Activated naive CD4-positive, alpha-beta T cell treated with anti-CD3 and anti-CD28 coated beads, Interleukin-2, amount 50 U/mL, for 16 hours (primary cell): ENCODE measurements at regions not wholly inside any gene's neighbourhood (a gene's known extent, or its start where the extent isn't known, plus 50 kb on each side); places are given as distances from the start of the nearest gene placed in this dataset.
A peak's percentile ranks its signal among the peaks of the same experiment; 100 is the strongest.
"Not testable (repeated sequence)": the region's sequence is repeated elsewhere in the genome, so short reads cannot be mapped to it uniquely, and the experiment has no call there.

ENCODE experiments used
- DNase-seq: peaks from one replicate; pipeline ENCODE4 v3.0.0-alpha.2; 2020

DNA sequence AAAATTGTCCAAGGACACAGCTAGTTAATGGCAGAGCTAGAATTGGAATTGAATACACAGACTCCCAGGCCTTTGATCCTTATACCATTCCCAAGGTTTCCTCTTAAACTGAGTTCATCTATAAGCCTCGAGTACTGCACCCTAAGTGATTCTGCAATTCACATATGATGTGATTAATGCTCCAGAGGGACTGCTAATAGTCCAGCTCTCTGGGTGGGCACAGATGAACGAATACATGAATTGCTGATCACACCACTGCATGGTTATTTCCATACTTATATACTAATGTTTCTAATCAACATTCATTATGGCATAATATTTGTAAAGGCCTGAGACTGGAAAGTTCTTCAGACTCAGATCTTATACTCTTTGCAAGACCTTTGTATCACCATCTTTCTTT lies 101.8 kb downstream of the NUFIP1 start:
- no peak for DNase-seq

DNA sequence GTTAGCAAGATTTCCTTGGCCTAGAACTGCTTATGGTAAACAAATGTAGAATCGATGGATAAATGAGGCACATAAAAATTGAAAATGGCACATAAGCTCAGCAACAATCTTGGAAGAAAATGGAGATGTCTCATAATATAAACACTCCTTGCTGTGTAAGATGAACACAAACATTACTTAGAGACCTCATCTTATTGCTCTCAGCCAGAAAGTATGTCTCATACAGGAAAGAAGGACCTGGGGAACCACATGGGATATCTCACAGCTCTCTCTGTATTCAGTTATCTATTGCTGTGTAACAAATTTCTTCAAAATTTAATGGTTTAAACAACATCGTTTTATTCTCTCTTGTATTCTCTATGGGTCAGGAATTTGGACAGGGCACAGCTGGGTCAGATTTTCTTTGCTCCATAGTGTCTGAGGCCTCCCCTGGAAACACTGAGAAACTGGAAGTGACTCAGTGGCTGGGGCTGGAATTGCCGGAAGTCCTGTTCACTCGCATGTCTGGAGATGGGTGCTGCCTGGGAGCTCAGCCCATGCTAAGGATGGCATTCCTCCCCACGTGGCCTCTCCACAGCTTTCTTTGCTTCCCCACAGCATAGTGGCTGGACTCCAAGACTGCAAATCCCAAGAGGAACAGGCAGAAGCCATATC lies 105.1 kb downstream of the NUFIP1 start:
- DNase-seq, result no peak

DNA sequence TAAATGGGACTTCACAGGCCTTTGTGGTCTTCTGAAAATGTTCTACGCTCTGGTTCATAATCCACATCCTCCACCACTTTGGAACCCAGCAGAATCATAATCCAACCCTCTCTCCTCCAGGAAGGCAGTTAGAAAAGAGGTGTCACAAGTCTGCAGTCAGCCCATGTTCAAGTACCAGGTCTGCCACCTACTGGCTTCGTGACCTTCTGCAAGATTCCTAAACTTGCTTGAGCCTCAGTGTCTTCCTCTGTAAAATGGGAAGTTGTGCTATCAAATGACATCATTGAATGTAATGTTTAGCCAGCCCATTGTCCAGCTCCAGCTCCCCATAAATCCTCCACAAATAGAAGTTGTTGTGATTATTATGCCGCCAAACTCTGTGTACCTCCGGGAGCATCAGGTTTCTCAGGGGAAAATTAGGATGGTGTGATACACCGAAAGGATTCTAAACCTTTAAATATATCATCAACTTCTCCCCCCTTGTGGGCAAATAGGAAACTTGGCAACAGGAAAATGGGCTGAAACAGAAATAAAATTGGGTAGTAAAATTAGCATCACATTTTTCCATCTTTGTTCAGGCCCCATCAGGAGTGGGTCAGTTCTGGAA lies 109.7 kb downstream of the NUFIP1 start:
- DNase-seq, result no peak

DNA sequence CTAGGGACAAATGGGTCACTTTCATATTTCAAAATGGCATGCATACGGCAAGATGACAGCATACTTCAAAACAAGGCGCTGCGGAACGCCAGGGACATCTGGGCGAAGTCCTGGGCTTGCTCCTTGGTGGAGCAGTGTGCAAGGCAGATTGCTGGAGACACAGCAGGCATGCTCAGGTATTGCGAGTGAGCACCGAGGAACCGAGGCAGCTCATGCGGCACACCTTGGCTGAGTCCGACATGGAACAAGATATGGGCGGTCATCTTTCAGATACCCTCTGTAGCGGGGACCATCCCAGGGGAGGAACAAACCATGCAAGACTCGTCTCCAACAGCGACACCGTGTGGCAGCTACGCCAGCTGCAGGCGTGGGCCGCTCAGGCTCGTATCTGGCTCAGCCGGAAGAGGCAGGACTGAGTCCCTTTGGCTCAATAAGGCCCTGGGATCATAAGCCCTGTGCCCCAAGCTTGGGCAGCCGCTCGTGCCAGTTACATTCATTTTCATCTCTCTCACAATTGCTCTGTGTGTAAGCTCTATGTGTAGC lies 112.4 kb downstream of the NUFIP1 start:
- peak; percentile 15 for DNase-seq

DNA sequence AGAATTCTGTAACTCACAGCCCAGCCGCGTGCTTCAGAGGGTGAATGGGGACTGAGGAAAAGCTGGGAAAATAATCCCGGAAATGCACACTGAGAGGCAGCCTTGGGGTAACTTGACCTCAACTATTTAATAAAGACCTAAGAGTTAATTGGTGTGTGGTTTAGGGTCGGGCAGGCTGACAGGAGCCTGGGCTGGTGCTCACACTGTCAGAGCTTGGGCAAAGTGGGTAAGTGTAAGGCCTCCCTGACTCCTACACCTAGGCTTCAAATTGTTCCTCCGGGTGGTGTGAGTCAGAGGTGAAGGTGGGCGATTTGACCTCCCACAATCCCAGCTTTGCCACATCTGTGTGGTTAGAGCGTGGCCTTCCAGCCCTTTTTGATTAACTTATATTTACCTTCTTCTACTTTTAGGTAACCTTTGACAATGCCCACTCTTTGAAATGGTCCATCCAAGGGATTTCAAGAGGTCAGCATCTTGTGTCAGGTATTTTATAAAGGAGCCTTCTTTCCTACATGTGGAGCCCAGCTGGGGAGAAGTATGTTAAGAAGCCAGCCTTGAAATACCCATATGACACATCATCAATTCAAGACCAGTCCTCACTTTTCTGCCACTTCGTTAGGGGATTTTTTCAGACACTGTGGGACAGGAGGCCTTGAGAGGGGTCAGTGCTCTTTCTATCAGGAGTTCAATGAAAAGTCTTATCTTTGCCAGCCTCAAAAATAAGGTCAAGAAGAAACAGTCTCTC lies 114.2 kb downstream of the NUFIP1 start:
- DNase-seq, result no peak

DNA sequence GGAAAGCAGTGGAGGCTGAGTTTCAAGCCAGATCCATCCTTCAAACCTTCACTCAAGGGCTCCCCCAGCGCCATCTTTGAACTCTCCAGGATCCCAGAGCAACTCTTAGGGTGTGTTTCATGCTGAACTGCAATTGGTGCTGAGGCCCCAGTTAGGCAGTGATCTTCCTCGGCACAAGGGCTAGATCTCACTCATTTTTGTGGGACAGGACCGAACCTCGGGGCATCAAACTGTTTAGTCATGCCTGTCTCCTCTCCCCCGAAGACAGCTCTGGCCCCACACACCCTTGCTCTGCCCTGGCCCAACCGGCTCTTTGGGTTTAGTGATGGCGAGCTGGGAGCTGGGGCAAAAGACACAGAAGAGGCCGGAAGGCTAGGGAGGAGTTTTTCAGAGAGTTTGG lies 115.1 kb downstream of the NUFIP1 start:
- no peak for DNase-seq

DNA sequence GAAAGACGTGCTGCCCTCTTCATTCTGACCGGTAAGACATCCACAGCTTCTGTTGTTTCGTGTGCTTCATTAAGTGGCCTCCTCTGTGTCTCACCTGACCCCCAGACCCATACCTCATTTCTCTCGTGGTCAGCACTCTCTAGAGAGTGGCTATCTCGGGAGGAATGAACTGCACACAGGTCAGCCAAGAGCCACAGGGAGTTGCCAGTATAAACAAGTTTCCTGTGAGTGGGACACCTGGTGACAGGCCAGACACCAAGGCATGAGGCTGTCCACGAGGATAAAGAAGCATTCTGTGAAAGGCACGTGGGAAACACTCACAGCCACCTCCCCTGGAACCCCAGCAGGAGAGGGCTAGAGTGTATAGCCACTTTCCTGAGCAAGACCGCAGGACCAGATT lies 115.8 kb downstream of the NUFIP1 start:
- DNase-seq, result no peak

DNA sequence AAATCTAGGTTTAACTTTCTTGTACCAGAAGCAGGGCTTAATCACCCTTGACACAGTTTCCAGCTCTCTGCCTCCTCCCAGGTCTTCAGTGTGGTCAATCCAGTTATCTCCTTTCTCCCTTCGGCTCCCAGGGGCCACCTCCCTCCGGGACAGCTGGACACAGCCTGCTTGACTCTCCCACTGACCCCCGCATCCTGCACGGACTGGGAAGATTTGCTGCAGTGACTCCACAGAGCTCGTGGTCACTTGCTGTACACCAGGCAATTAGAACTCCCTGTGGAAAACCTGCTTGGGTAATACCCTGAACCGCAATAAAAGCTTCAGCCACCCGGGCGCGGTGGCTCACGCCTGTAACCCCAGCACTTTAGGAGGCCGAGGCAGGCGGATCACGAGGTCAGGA lies 116.5 kb downstream of the NUFIP1 start:
- no peak for DNase-seq

DNA sequence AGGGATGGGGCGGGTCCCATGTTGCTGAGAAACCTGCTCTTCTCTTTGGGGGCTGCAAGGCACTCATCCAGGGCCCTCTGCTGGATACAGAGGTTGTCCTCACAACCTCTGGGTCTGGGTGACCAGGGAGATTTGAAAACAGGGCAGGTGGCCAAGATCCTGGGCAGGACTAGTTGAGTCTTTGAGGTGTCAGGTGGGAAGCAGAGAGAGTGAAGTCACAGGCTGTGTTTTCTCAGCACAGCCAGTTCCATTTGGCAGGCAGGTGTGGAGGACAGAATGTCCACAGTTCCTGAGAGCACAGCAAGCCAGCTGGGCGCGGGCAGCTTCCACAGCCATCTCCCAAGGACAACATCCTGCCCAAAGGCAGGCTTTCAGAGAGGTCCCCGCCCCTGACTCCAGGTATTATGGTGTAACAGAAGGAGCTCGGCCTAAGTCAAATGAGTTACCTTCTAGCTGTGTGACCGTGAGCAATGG lies 118.8 kb downstream of the NUFIP1 start:
- DNase-seq, result no peak

DNA sequence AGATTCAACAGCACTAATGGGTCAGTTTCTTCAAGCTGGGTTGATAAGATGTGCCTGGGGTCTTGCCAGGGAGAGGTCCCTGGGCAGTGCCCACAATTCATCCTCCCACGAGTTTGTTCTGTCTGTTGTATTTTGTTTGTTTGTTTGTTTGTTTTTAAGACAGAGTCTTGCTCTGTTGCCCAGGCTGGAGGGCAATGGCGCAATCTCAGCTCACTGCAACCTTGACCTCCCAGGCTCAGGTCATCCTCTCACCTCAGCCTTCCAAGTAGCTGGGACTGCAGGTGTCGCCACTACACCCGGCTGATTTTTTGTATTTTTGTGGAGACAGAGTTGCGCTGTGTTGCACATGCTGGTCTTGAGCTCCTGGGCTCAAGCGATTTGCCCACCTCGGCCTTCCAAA lies 120.1 kb downstream of the NUFIP1 start:
- DNase-seq, result no peak

DNA sequence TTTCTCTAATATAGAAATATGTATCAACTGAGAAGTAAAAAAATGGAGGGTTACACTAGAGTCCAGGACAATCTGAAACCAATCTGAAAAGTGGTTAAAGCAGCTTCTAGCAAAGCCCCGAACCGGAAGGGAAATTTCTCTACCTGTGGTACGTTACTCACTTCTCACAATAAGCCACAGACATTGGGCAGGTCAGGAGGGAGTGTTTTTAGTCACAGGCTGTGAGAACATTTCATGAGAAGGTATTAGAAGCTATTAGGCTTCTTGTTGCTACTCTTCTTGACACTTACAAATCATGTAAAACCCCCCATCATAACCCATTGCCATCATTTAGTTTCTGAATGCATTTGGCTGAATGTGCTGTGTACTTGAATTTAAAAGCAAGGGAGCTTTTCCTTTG lies 120.9 kb downstream of the NUFIP1 start:
- no peak for DNase-seq

DNA sequence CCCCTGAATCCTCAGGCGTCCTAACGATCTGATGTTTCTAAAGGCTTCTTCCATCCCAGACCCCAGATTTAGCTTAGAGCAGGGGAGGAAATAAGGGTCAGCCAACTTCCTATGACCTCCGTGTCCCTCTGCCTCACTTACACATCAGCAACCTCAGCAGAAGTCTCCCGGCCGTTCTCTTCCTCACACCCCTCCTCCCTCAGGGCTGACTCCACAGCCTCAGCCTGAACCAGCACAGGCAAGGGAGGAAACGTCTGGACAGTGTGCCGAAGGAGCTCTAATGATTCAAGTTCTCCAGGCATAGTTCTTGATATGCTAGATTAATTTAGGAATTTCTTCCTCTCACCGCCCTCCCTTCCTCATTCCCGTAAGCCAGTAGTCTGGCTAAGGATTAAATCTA lies 121.4 kb downstream of the NUFIP1 start:
- no peak for DNase-seq

DNA sequence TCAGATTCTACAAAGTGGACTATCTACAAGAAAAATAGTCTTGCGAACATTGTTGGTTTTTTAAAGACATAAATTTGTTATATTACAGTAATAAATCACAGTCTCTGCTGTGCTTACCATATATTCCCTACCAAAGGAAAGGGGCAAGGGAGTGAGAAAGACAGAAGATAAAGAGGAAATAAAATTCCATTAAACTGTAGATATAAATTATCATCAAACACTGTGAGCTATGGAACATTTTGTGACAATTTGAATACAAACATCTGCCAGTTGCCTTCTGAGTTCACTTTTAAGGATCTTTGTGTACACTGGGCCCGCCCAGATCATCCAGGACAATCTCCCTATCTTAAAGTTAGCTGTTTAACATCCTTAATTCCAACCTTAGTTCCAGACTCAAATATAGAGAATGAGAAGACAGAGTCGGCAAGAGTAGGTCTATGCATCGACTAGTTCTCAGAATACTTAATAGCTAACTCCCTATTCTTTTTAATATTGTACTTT lies 122.8 kb downstream of the NUFIP1 start:
- DNase-seq, result no peak

DNA sequence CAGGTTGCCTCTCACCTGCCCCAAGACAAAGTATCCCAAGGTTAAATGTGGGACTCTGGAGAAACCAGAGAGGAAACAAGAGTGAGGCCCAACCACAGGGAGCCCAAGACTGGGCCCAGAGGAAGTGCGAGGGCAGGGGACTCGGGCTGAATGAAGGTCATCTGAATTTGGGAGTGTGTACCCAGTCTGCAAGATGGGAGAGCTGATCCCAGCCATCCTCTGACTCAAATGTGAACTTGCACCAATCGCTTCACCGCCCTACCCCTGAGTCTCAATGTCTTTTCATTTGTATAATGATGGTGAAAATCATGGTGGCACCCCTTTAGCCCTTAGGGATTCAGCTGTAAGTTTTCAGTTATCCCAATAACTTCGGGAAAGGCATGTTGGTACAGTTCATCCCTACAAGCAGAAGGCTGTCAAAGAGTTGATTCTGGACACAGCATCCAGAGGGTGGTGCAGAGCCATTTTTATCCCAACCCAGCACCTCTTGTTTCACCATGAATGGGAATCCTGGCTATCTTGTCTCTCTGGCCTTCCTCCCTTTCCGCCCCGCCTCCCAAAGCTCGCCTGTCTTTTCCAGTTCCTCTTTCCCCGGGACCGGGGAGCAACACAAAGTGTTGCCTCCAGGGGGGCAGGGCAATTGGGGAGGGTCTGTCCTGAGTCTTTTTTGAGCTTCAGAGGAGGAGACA lies 123.4 kb downstream of the NUFIP1 start:
- DNase-seq, result no peak

DNA sequence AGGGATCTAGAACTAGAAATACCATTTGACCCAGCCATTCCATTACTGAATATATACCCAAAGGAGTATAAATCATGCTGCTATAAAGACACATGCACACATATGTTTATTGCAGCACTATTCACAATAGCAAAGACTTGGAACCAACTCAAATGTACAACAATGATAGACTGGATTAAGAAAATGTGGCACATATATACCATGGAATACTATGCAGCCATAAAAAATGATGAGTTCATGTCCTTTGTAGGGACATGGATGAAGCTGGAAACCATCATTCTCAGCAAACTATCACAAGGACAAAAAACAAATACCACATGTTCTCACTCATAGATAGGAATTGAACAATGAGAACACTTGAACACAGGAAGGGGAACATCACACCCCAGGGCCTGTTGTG lies 125.6 kb downstream of the NUFIP1 start:
- DNase-seq, result not testable (repeated sequence)

DNA sequence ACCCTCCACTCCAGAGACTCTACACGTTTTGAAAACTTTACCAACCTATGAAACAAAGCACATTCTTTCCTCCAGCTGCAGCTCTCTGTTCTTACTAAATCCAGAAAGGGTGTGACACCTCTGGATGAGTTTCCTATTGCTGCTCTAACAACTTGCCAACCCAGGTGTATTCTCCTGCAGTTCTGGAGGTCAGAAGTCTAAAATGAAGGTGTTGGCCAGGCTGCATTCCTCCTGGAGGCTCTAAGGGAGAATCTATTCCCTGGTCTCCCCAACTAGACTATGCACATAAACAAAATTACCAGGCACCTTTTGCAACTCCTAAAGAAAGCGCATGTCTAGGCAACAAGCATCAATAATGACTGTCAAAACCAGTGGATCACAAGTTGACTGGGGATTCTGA lies 128.8 kb downstream of the NUFIP1 start:
- DNase-seq, result no peak

DNA sequence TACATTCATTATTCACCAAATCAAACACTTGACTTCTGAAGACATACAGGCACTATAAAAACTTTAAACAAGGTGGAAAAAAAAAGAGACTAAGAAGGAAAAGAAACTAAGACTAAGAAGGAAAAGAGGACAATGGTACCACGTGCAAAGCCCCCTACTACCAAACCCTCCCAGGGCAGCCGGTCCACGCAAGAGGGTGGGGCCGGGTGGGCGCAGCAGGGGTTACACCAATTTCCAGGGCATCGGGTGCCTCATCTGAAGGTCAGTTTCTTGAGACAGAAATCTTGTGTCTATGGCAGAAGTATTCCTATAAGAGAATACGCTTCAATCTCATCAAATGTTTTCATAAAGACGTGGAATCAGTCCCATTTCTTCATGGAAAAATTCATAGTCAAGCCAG lies 131.5 kb downstream of the NUFIP1 start:
- no peak for DNase-seq

DNA sequence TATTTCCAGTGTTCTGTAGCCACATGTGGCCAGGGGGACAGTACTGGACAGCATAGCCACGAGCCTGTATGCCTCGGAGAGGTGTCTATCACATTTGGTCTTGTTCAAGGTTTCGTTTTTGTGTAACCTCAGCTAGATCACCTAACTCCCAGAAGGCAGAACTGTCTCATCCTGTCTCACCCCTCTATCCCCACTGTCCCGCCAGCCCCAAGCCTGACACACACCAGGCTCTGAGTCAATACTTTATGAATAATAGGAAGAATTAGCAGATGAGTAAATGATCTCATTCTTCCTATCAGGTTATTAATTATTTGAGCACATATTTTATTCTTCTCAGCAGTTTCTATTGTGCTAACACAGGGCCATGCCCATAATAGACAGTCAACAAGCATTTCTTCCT lies 132.2 kb downstream of the NUFIP1 start:
- DNase-seq, result no peak

DNA sequence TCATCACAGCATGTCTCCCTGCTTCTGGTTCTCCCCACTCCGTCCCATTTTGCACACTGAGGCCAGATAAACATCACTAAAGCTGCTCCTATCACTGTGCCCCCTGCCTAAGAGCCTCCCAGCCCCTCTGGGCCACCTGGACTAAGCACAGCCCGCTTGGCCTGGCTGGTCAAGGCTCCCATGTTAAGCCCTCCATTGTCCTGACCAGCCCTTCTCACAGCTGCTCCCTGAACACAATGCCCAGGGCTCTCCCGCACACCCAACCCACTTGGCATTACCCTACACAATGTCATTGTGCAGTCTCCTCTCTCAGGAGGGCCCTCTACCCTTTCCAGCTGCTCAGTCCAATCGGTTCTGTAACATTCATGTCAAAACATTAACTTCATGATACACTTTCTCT lies 133.4 kb downstream of the NUFIP1 start:
- no peak for DNase-seq

DNA sequence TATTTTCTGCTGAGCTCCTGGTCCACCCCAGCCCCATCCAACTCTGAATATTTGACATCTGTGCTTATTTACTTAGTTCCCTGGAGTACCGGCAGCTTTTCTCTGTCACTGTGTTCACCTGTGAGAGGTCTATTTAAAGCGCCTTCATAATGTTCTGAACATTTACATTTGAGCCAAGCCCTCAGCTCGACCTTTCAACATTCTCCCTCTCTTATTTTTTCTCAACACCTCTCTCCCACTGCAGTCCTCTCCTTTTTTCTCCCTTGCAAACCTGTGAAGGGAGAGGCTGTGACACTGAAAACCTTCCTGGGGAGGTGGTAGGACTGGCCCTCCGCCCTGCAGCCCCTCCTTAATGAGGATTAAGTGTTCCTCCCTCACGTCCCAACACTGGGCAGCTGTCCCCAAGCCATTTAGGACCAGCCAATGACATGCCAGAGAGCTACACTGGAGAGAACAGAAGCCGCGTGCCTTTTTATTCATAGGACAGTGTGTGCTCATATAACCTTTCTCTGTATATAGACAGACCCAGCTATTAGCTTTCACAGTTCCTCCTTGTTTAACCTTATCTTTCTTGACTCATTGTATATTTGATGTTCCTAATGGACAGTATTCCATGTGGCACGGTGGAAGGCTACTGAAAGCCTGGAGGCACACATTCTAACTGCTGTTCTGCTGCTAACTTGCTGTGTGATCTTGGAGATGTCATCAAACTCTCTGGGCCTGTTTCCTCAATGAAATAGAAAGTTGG lies 134.8 kb downstream of the NUFIP1 start:
- DNase-seq, result no peak

DNA sequence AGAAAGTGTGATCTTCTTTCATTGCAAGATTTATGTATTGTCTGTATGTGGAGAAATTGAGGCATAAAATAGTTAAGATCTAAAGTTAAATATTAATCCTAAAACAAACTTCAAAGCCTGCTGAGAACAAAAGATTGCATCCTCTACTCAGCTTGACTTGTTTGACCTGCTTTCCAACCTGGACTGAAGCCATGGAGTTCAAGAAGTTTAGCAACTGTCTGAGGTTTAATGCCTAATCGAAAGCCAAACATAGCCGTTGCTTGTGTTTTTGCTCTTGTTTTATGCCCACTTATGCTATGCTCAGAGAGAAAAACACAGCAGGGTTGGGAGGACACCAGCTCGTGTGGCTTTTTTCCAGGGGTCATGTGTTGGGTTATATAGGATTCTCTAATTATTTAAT lies 135.6 kb downstream of the NUFIP1 start:
- DNase-seq, result no peak

DNA sequence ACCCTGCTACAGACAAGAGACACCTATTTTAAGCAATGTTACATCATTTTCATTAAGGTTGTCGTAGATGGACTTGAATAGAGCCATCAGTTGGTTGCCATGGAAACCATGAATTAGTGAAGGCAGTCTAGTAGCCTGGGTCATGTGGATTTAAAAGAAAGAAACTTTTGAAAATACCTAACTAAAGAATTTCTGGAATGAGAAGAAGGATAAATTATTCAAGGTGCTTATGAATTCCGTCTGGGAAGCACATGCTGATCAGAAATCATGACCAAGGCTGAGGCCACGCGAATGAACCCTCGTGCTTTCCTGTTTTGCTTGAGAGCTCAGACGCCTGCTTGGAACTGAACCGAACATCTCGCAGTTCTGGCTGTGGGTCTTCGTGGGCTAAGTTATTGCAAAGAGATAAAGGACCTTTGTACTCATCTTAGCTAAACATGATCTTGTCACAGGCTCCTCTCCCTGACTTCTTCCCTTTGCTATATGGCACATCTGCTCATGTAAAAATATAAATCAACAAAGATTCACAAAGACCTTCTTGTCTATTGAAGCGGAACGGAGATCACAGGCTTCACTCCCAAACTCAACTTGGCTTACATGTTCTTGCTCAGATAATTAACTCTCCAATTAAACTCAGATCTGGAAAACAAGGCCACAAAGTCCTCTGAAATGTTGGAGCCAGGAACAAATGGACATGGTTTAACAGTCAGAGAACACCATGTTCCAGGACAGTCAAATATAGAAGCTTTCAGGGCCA lies 140.2 kb downstream of the NUFIP1 start:
- no peak for DNase-seq
